Panc1 (cell line): ENCODE measurements at regions not wholly inside any gene's neighbourhood (a gene's known extent, or its start where the extent isn't known, plus 50 kb on each side); places are given as distances from the start of the nearest gene placed in this dataset.

Experiments
- ATAC-seq: fragments of 200-7000 bp; cut with Tn5 transposase; 2 replicates; pipeline ENCODE4 v1.9.1; 2020; ENCODE audit warnings: mild to moderate bottlenecking, moderate library complexity
- BruUV-seq: library from RNA; stranded (reverse); fragments of 400-500 nt; replicated peaks from 2 replicates; lab custom pipeline; 2021; lab: Mats Ljungman, UMichigan
- CTCF ChIA-PET: fragments of 300-600 bp; sonication (Branson Sonifier 250); formaldehyde crosslinking; loops from one replicate; lab custom pipeline; 2022; ENCODE audit warnings: antibody characterized with exemption; lab: Charles Lee
- POLR2A ChIA-PET: fragments of 300-600 bp; sonication (Branson Sonifier 250); formaldehyde crosslinking; loops from one replicate; lab custom pipeline; 2022; ENCODE audit warnings: antibody characterized with exemption; lab: Charles Lee
- DNase-seq: peaks from one replicate; pipeline ENCODE4 v3.0.0-alpha.2; 2010; ENCODE audit warnings: low read depth, low spot score
- H3K27ac ChIP-seq: 2 replicates; pipeline ENCODE4 v1.5.1; 2011; ENCODE audit warnings: mild to moderate bottlenecking, low read length, inconsistent platforms
- H3K27me3 ChIP-seq: fragments of 200-500 bp; sonication (Bioruptor generic); 2 replicates; pipeline ENCODE4 v1.6.0; 2014; ENCODE audit warnings: low read length, inconsistent platforms; ENCODE audit not compliant: control insufficient read depth, insufficient read depth
- H3K36me3 ChIP-seq: fragments of 200-500 bp; sonication (Bioruptor generic); 2 replicates; pipeline ENCODE4 v1.5.1; 2014; ENCODE audit warnings: inconsistent platforms, mild to moderate bottlenecking, low read length, moderate library complexity; ENCODE audit not compliant: control insufficient read depth, insufficient read depth
- H3K4me1 ChIP-seq: 2 replicates; pipeline ENCODE4 v1.5.1; 2011; ENCODE audit warnings: inconsistent platforms, mild to moderate bottlenecking, low read length, moderate library complexity; ENCODE audit not compliant: control insufficient read depth, insufficient read depth
- H3K4me3 ChIP-seq, 2 experiments: 2 replicates each; pipeline ENCODE4 v1.5.1; 2011 to 2012; ENCODE audit warnings: low read depth in 2 of 2, low read length in 2 of 2, mild to moderate bottlenecking in 2 of 2, inconsistent platforms in 1 of 2, moderate library complexity in 1 of 2
- H3K9me3 ChIP-seq: fragments of 200-500 bp; sonication (Bioruptor generic); 2 replicates; pipeline ENCODE4 v1.5.1; 2014; ENCODE audit warnings: low read depth, mild to moderate bottlenecking, inconsistent platforms, low read length, moderate library complexity; ENCODE audit not compliant: control insufficient read depth, insufficient read depth
- CTCF ChIP-seq: fragments of 450-650 bp; IDR thresholded peaks from 2 replicates; pipeline ENCODE4 v1.5.1; 2017; ENCODE audit warnings: mild to moderate bottlenecking
- POLR2AphosphoS5 ChIP-seq: IDR thresholded peaks from 2 replicates; pipeline ENCODE4 v1.6.1; 2012; ENCODE audit warnings: mild to moderate bottlenecking, low read depth, low read length, moderate library complexity
- REST ChIP-seq, 2 experiments: IDR thresholded peaks; 2 replicates each; pipeline ENCODE4 v1.6.1; 2011 to 2012; ENCODE audit warnings: low read depth in 2 of 2, control low read depth in 1 of 2, low read length in 1 of 2, mild to moderate bottlenecking in 1 of 2, moderate library complexity in 1 of 2; ENCODE audit not compliant: insufficient read depth in 1 of 2
- SIN3A ChIP-seq: IDR thresholded peaks from 2 replicates; pipeline ENCODE4 v1.6.1; 2012; ENCODE audit warnings: low read depth, mild to moderate bottlenecking, low read length, moderate library complexity, borderline replicate concordance; ENCODE audit not compliant: insufficient read depth
- TCF7L2 ChIP-seq: IDR thresholded peaks from 2 replicates; pipeline ENCODE4 v1.6.1; 2011; ENCODE audit warnings: mild to moderate bottlenecking, low read depth, low read length, inconsistent platforms
- in situ Hi-C: cut with HindIII; loops from 2 replicates; pipeline ENCODE4 v1.10.0; 2016; ENCODE audit warnings: low sequenced_read_pairs, low pct_unique_long_range_greater_than_20kb
- intact Hi-C: fragments of 100-400 bp; cut with micrococcal nuclease; formaldehyde crosslinking; loops from one replicate; pipeline ENCODE4 v1.10.0; 2022; ENCODE audit not compliant: unreplicated experiment

- DNase-seq (no peak), ATAC-seq (no peak)
- Histone ChIP-seq H3K4me1 (no peaks in the 10 kb centered on the region), H3K4me3 (no peak overlapping the region), H3K36me3 (no peaks in the 10 kb centered on the region), H3K27me3 (no peaks in the 10 kb centered on the region), H3K9me3 (no peaks in the 10 kb centered on the region), H3K27ac (no peak overlapping the region)
- in situ Hi-C loops (no loop called here), intact Hi-C loops (no loop called here)
- CTCF ChIA-PET: no interaction called here
- POLR2A ChIA-PET: interaction anchor here (0.6 kb wide), 1 partner anchor 319 kb away, joined by 4 read pairs; the partner anchor contains the start of gene ZIC2
- no TSS peak for BruUV-seq
- TF ChIP-seq REST (IDR thresholded peaks at IDR 0.05; ENCODE audit: insufficient read depth in 1 of 2, low read depth in 2 of 2, low read length in 1 of 2) (no peak), CTCF (no peak), TCF7L2 (no peak), POLR2AphosphoS5 (no peak), SIN3A (no peak)
Measured at GRCh38 chr13:99662678-99663077, 161.4 kb downstream of the TM9SF2 start.

- DNase-seq (no peak), ATAC-seq (no peak)
- no peaks in the 10 kb centered on the region for H3K27me3 ChIP-seq
- in situ Hi-C loops (no loop called here), intact Hi-C loops (no loop called here)
- ChIA-PET POLR2A (interaction anchor here (0.6 kb wide), 1 partner anchor 320 kb away, joined by 4 read pairs; the partner anchor contains the start of gene ZIC2), CTCF (no interaction called here)
- H3K9me3 ChIP-seq: no peaks in the 10 kb centered on the region
- H3K4me3 ChIP-seq: no peak overlapping the region
- H3K36me3 ChIP-seq: no peaks in the 10 kb centered on the region
- H3K4me1 ChIP-seq: peaks cover 1% of the 10 kb centered on the region; the same call in 1 of the 2 replicates
- no peak overlapping the region for H3K27ac ChIP-seq
- no TSS peak for BruUV-seq
- TF ChIP-seq CTCF: no peak
- no peak for TF ChIP-seq REST (IDR thresholded peaks at IDR 0.05; ENCODE audit: insufficient read depth in 1 of 2, low read depth in 2 of 2, low read length in 1 of 2)
- TF ChIP-seq SIN3A: no peak
- no peak for TF ChIP-seq POLR2AphosphoS5
- TF ChIP-seq TCF7L2: no peak
Measured at GRCh38 chr13:99661791-99662190, 160.5 kb downstream of the TM9SF2 start.
